22Rv1 (cell line): ENCODE measurements at regions not wholly inside any gene's neighbourhood (a gene's known extent, or its start where the extent isn't known, plus 50 kb on each side); places are given as distances from the start of the nearest gene placed in this dataset.

Source experiments
- ZFX ChIP-seq: fragments of 450-650 bp; IDR thresholded peaks from 2 replicates; pipeline ENCODE4 v1.6.1; 2017; ENCODE audit warnings: antibody characterized with exemption, borderline replicate concordance
- TF ChIP-seq, protein P1 (sequence below): fragments of 450-650 bp; IDR thresholded peaks from 2 replicates; pipeline ENCODE4 v1.5.1; 2017; ENCODE audit warnings: mild to moderate bottlenecking

- TF ChIP-seq, protein P1, sequence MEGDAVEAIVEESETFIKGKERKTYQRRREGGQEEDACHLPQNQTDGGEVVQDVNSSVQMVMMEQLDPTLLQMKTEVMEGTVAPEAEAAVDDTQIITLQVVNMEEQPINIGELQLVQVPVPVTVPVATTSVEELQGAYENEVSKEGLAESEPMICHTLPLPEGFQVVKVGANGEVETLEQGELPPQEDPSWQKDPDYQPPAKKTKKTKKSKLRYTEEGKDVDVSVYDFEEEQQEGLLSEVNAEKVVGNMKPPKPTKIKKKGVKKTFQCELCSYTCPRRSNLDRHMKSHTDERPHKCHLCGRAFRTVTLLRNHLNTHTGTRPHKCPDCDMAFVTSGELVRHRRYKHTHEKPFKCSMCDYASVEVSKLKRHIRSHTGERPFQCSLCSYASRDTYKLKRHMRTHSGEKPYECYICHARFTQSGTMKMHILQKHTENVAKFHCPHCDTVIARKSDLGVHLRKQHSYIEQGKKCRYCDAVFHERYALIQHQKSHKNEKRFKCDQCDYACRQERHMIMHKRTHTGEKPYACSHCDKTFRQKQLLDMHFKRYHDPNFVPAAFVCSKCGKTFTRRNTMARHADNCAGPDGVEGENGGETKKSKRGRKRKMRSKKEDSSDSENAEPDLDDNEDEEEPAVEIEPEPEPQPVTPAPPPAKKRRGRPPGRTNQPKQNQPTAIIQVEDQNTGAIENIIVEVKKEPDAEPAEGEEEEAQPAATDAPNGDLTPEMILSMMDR, result no peak
- TF ChIP-seq ZFX, result no peak
Measured at GRCh38 chr1:168640182-168640581, 63.8 kb downstream of the XCL1 start.
